Uterus (tissue), 2 donors: ENCODE measurements at regions not wholly inside any gene's neighbourhood (a gene's known extent, or its start where the extent isn't known, plus 50 kb on each side); places are given as distances from the start of the nearest gene placed in this dataset.

ENCODE experiments used
- POLR2A ChIP-seq, 2 donors: fragments of 450-650 bp; IDR thresholded peaks; one replicate each; pipeline ENCODE4 v1.6.1; 2016; ENCODE audit warnings: antibody characterized with exemption in 2 of 2, mild to moderate bottlenecking in 1 of 2, moderate library complexity in 1 of 2
- TF ChIP-seq, protein P1 (sequence below), 4 experiments: fragments of 200-600 bp in 2 of 4; fragments of 450-650 bp in 2 of 4; sonication (generic) in 2 of 4; IDR thresholded peaks; one replicate each; pipeline ENCODE4 v1.5.1; 2016 to 2019; ENCODE audit warnings: antibody characterized with exemption in 4 of 4, mild to moderate bottlenecking in 2 of 4, moderate library complexity in 1 of 4

DNA sequence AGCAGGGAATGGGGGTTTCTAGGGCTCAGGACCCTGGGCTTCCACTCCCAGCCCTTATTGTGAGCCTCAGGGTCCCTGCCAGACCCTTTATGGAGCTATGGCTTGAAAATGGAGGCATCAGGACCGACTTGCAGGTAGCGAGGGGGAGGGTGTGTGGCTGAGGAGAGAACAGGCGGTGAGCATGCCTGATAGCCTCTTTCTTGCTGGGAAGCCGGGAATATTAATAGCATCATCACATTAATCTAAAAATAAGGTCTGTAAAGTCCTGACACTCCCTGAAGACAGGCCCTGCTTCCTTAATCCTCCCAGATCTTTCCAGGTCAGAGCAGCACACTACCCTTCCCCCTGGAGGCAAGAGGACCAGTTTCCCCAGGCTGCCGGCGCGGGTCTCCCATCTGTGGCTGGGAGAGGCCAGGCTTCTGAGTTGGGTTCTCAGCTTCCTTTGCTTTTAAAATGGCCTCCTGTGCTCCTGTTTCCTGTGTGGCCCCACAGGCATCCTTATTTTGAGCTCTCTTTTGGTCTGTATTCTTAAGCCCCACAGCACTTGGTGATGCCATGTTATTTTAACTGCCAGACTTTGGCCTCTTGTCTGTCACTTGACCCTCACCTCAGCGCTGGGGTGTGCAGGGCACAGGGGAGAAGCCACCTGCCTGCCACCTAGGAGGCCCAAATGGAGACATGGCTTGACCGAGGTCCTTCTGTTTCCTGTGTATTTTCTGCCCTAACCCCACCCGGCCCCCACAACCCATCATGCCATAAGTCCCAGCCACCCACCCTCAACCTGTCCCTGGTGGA, 185.0 kb upstream of the TOPAZ1 start:
- TF ChIP-seq, protein P1, sequence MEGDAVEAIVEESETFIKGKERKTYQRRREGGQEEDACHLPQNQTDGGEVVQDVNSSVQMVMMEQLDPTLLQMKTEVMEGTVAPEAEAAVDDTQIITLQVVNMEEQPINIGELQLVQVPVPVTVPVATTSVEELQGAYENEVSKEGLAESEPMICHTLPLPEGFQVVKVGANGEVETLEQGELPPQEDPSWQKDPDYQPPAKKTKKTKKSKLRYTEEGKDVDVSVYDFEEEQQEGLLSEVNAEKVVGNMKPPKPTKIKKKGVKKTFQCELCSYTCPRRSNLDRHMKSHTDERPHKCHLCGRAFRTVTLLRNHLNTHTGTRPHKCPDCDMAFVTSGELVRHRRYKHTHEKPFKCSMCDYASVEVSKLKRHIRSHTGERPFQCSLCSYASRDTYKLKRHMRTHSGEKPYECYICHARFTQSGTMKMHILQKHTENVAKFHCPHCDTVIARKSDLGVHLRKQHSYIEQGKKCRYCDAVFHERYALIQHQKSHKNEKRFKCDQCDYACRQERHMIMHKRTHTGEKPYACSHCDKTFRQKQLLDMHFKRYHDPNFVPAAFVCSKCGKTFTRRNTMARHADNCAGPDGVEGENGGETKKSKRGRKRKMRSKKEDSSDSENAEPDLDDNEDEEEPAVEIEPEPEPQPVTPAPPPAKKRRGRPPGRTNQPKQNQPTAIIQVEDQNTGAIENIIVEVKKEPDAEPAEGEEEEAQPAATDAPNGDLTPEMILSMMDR (IDR thresholded peaks at IDR 0.05): no peak
- no peak for TF ChIP-seq POLR2A (IDR thresholded peaks at IDR 0.05)
